T-cell (primary cell): ENCODE measurements at regions not wholly inside any gene's neighbourhood (a gene's known extent, or its start where the extent isn't known, plus 50 kb on each side); places are given as distances from the start of the nearest gene placed in this dataset.
"Not testable (repeated sequence)": the region's sequence is repeated elsewhere in the genome, so short reads cannot be mapped to it uniquely, and the experiment has no call there.

Source experiments
- ATAC-seq, 4 experiments: fragments of 200-7000 bp in 3 of 4; fragments of 150-1000 bp in 1 of 4; cut with Tn5 transposase; replicated peaks in 1 of 4; 1 replicate in 3 of 4; 2 replicates in 1 of 4; pipeline ENCODE4 v1.10.0; 2021; ENCODE audit warnings: moderate library complexity in 3 of 4, mild to moderate bottlenecking in 2 of 4, moderate number of reproducible peaks in 1 of 4
- CTCF ChIA-PET, 2 donors: fragments of 300-600 bp; sonication (Branson Sonifier 250); formaldehyde crosslinking; loops; one replicate each; lab custom pipeline; 2022; ENCODE audit warnings: antibody characterized with exemption in 2 of 2; lab: Charles Lee
- POLR2A ChIA-PET, 2 donors: fragments of 300-600 bp; sonication (Branson Sonifier 250); formaldehyde crosslinking; loops; one replicate each; lab custom pipeline; 2022; ENCODE audit warnings: antibody characterized with exemption in 2 of 2; lab: Charles Lee
- DNase-seq, 35 experiments: peaks; one replicate each; pipeline versions ENCODE4 v3.0.0 to v3.0.0-alpha.2; 2013 to 2023
- H3K27ac ChIP-seq: one replicate; pipeline ENCODE4 v1.5.1; 2013; ENCODE audit warnings: low read length
- H3K27me3 ChIP-seq, 2 experiments: replicated peaks in 1 of 2; 1 replicate in 1 of 2; 2 replicates in 1 of 2; pipeline versions ENCODE4 v1.6.1 to v1.7.0; 2013; ENCODE audit warnings: low read length in 1 of 2, mixed read lengths in 1 of 2; ENCODE audit not compliant: control insufficient read depth in 2 of 2, insufficient read depth in 2 of 2; ENCODE audit errors: extremely low read depth in 1 of 2
- H3K36me3 ChIP-seq, 2 donors: 1 replicate in 1 of 2; 2 replicates in 1 of 2; pipeline versions ENCODE4 v1.6.1 to v1.7.0; 2013; ENCODE audit warnings: low read length in 1 of 2; ENCODE audit not compliant: control insufficient read depth in 2 of 2, insufficient read depth in 1 of 2; ENCODE audit errors: extremely low read depth in 1 of 2
- H3K4me1 ChIP-seq, 2 experiments: 1 replicate in 1 of 2; 2 replicates in 1 of 2; pipeline versions ENCODE4 v1.6.1 to v1.7.0; 2013; ENCODE audit warnings: low read length in 2 of 2, mixed read lengths in 1 of 2; ENCODE audit not compliant: insufficient read depth in 2 of 2, control insufficient read depth in 1 of 2; ENCODE audit errors: extremely low read depth in 1 of 2
- H3K4me3 ChIP-seq, 2 donors: 1 replicate in 1 of 2; 2 replicates in 1 of 2; pipeline versions ENCODE4 v1.5.1 to v1.7.0; 2013; ENCODE audit warnings: mild to moderate bottlenecking in 2 of 2, low read length in 1 of 2, moderate library complexity in 1 of 2; ENCODE audit not compliant: control insufficient read depth in 1 of 2; ENCODE audit errors: extremely low read depth in 1 of 2
- H3K9me3 ChIP-seq: 2 replicates; pipeline ENCODE4 v1.7.0; 2013
- H3K27ac Mint-ChIP-seq, 2 donors: one replicate each; pipeline ENCODE4 v1.8.0; 2020 to 2021; ENCODE audit warnings: mild to moderate bottlenecking in 2 of 2, mixed read lengths in 2 of 2
- H3K27me3 Mint-ChIP-seq, 2 donors: one replicate each; pipeline ENCODE4 v1.8.0; 2021 to 2022; ENCODE audit warnings: mixed read lengths in 2 of 2
- H3K36me3 Mint-ChIP-seq: one replicate; pipeline ENCODE4 v1.8.0; 2021; ENCODE audit warnings: mixed read lengths
- H3K4me1 Mint-ChIP-seq, 3 donors: one replicate each; pipeline ENCODE4 v1.8.0; 2020 to 2022; ENCODE audit warnings: mixed read lengths in 3 of 3, mild to moderate bottlenecking in 1 of 3
- H3K4me3 Mint-ChIP-seq, 3 donors: one replicate each; pipeline ENCODE4 v1.8.0; 2020 to 2022; ENCODE audit warnings: mild to moderate bottlenecking in 3 of 3, mixed read lengths in 3 of 3, moderate library complexity in 3 of 3
- H3K9me3 Mint-ChIP-seq, 3 donors: one replicate each; pipeline ENCODE4 v1.8.0; 2020 to 2022; ENCODE audit warnings: mixed read lengths in 3 of 3
- WGBS: methylation state at CpG from one replicate; pipeline ENCODE4 v1.1.5; 2013; ENCODE audit warnings: missing lambda C conversion rate; ENCODE audit not compliant: insufficient coverage; 5-methylcytosine and 5-hydroxymethylcytosine counted together

DNA sequence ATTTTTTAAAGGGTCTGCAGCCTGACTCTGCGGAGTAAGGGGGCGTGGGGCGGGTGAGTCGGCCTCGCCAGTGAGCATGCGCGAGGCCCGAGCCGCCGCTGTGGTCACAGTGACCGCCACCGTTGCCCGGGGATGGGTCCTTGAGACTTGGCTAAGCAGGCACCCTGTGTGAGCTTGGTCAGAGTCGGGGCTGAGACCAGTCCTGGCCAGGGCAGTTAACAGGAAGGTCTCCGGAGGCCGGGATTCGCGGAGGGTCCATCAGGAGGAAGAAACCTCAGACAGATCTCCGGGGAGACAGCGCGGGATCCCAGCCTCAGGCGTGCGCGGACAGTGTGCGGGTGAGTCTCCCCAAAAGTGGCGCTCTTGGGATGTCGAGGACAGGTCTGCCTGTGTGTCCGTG lies 1384.4 kb upstream of the PCDH10 start:
- Histone ChIP-seq H3K4me1 (no peaks in the 10 kb centered on the region), H3K9me3 (no peaks in the 10 kb centered on the region), H3K36me3 (no peaks in the 10 kb centered on the region), H3K4me3 (no peak overlapping the region), H3K27ac (no peak overlapping the region), H3K27me3 (no peaks in the 10 kb centered on the region)
- H3K9me3 Mint-ChIP-seq = peaks cover 1 to 5% (median 3%) of the 10 kb centered on the region in 3 donors
- no peak for DNase-seq
- ChIA-PET CTCF (no interaction called here), POLR2A (no interaction called here)
- no peaks in the 10 kb centered on the region for H3K27me3 Mint-ChIP-seq
- no peaks in the 10 kb centered on the region for H3K4me1 Mint-ChIP-seq
- no peaks in the 10 kb centered on the region for H3K36me3 Mint-ChIP-seq
- H3K4me3 Mint-ChIP-seq = no peak overlapping the region
- 98% methylated on average over 28 of the region's 28 CpGs for WGBS
- ATAC-seq = no peak
- no peak overlapping the region for H3K27ac Mint-ChIP-seq

DNA sequence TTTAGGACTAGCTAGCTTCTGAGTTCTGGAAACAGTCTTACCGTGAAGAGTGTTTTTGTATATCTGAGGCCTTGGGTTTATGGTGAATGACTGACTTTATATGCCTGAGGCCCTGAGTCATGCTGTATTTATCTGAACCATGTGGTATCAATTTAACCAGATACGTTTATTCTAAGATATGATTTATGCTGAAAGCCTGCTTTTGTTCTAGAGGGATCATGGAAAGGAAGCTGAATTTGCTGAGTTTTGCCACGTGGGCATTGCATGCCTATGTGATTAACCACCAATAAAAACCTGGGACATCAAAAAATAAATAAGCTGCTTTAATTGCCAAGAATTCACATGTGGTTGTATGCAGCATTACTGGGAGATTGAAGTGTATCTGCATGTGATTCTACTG lies 1374.7 kb upstream of the PCDH10 start:
- H3K9me3 Mint-ChIP-seq, H3K4me3 Mint-ChIP-seq, H3K36me3 Mint-ChIP-seq, H3K27me3 Mint-ChIP-seq, CTCF ChIA-PET, H3K9me3 ChIP-seq, H3K4me1 Mint-ChIP-seq, H3K4me3 ChIP-seq, POLR2A ChIA-PET, H3K27ac Mint-ChIP-seq, ATAC-seq, DNase-seq, H3K36me3 ChIP-seq, H3K27me3 ChIP-seq, H3K27ac ChIP-seq, H3K4me1 ChIP-seq: not testable (repeated sequence)
- WGBS = no CpG with 5 or more reads among the region's 3 CpGs

DNA sequence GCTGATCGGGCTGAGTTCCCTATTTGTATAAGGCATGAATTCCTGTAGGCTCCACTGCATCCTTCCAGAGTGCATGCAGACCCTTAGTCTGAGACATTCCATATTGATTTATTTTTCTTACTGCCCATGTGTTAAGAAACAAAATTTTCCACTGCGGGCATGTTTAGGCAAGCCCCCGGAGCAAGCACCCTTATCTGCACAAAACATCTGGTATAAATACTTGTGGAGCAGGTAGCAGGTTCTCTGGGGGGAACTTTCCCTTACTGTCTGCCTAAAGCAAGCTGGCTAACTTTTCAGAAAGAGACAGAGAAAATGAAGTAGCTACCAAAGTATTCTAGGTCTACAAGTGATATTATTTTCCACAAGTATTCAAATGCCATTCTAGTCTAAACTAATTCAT lies 1338.5 kb upstream of the PCDH10 start:
- H3K4me1 Mint-ChIP-seq, H3K27ac ChIP-seq, H3K27me3 Mint-ChIP-seq, POLR2A ChIA-PET, H3K9me3 ChIP-seq, H3K36me3 ChIP-seq, DNase-seq, H3K4me3 Mint-ChIP-seq, H3K36me3 Mint-ChIP-seq, H3K4me1 ChIP-seq, CTCF ChIA-PET, ATAC-seq, H3K9me3 Mint-ChIP-seq, H3K4me3 ChIP-seq, H3K27me3 ChIP-seq, H3K27ac Mint-ChIP-seq: not testable (repeated sequence)
- no CpG with 5 or more reads among the region's 3 CpGs for whole genome bisulfite sequencing
